HCT116 (cell line): ENCODE measurements at regions not wholly inside any gene's neighbourhood (a gene's known extent, or its start where the extent isn't known, plus 50 kb on each side); places are given as distances from the start of the nearest gene placed in this dataset.

Source experiments
- ATAC-seq: fragments of 200-7000 bp; cut with Tn5 transposase; 2 replicates; pipeline ENCODE4 v1.9.1; 2020; ENCODE audit warnings: mild to moderate bottlenecking, moderate library complexity
- BruUV-seq: library from RNA; stranded (reverse); fragments of 400-500 nt; replicated peaks from 2 replicates; lab custom pipeline; 2021; lab: Mats Ljungman, UMichigan
- CTCF ChIA-PET: fragments of 300-600 bp; sonication (Branson Sonifier 250); formaldehyde crosslinking; loops from one replicate; lab custom pipeline; 2021; ENCODE audit warnings: antibody characterized with exemption; lab: Charles Lee
- POLR2A ChIA-PET: fragments of 300-600, 350-600 bp; sonication (Branson Sonifier 250); formaldehyde crosslinking; loops from one replicate; lab custom pipeline; 2021; ENCODE audit warnings: antibody characterized with exemption; lab: Charles Lee
- RAD21 ChIA-PET, 2 experiments: fragments of 300-600 bp; sonication (Branson Sonifier 250); formaldehyde crosslinking; loops; one replicate each; lab custom pipeline; 2023; ENCODE audit warnings: low total read pairs in 2 of 2; ENCODE audit not compliant: uncharacterized antibody in 2 of 2, unreplicated experiment in 2 of 2, low non-redundant PET in 1 of 2; lab: Charles Lee
- DNase-seq: peaks from one replicate; pipeline ENCODE4 v3.0.0-alpha.2; 2010; ENCODE audit warnings: low read depth, low spot score
- H2AFZ ChIP-seq: fragments of 200-600 bp; shearing (Covaris generic), sonication (generic); 2 replicates; pipeline ENCODE4 v1.6.1; 2017; ENCODE audit warnings: low read depth, mixed run types, mixed read lengths, antibody characterized with exemption, low read length; ENCODE audit not compliant: poor library complexity, severe bottlenecking
- H3K27ac ChIP-seq: 2 replicates; pipeline ENCODE4 v1.5.1; 2012; ENCODE audit warnings: low read depth, low read length
- H3K27me3 ChIP-seq: fragments of 200-600 bp; sonication (generic); 2 replicates; pipeline ENCODE4 v1.6.1; 2016; ENCODE audit warnings: mixed run types, low read length, mixed read lengths; ENCODE audit not compliant: insufficient read depth
- H3K36me3 ChIP-seq, 2 experiments: fragments of 200-500 bp in 1 of 2; fragments of 200-600 bp in 1 of 2; sonication (Bioruptor generic) in 1 of 2; sonication (generic) in 1 of 2; 2 replicates each; pipeline versions ENCODE4 v1.5.1 to v1.6.1; 2014 to 2016; ENCODE audit warnings: low read length in 2 of 2, inconsistent platforms in 1 of 2, mixed read lengths in 1 of 2, mixed run types in 1 of 2; ENCODE audit not compliant: insufficient read depth in 2 of 2, control insufficient read depth in 1 of 2
- H3K4me1 ChIP-seq, 2 experiments: fragments of 200-600 bp in 1 of 2; sonication (generic) in 1 of 2; 2 replicates each; pipeline versions ENCODE4 v1.5.1 to v1.6.1; 2012 to 2017; ENCODE audit warnings: low read length in 2 of 2, inconsistent platforms in 1 of 2, mild to moderate bottlenecking in 1 of 2, mixed read lengths in 1 of 2, mixed run types in 1 of 2, moderate library complexity in 1 of 2; ENCODE audit not compliant: insufficient read depth in 2 of 2, control insufficient read depth in 1 of 2
- H3K4me2 ChIP-seq: fragments of 200-600 bp; sonication (generic); 2 replicates; pipeline ENCODE4 v1.6.1; 2017; ENCODE audit warnings: mixed run types, low read length, mixed read lengths
- H3K4me3 ChIP-seq, 2 experiments: fragments of 200-600 bp in 1 of 2; sonication (generic) in 1 of 2; replicated peaks in 1 of 2; 2 replicates each; pipeline ENCODE4 v1.5.1; 2011 to 2016; ENCODE audit warnings: low read length in 2 of 2, control low read depth in 1 of 2, low read depth in 1 of 2, mild to moderate bottlenecking in 1 of 2, mixed read lengths in 1 of 2, mixed run types in 1 of 2
- H3K79me2 ChIP-seq: fragments of 200-600 bp; sonication (generic); 2 replicates; pipeline ENCODE4 v1.6.1; 2017; ENCODE audit warnings: mild to moderate bottlenecking, mixed run types, low read length, moderate library complexity, mixed read lengths; ENCODE audit not compliant: insufficient read depth
- H3K9ac ChIP-seq: fragments of 200-600 bp; sonication (generic); 2 replicates; pipeline ENCODE4 v1.6.1; 2016; ENCODE audit warnings: low read length, mixed read lengths
- H3K9me2 ChIP-seq: fragments of 200-600 bp; sonication (generic), shearing (Covaris generic); 2 replicates; pipeline ENCODE4 v1.6.1; 2017; ENCODE audit warnings: mixed run types, mild to moderate bottlenecking, moderate library complexity; ENCODE audit not compliant: insufficient read depth
- H3K9me3 ChIP-seq, 2 experiments: fragments of 200-500 bp in 1 of 2; fragments of 200-600 bp in 1 of 2; sonication (Bioruptor generic) in 1 of 2; sonication (generic) in 1 of 2; 2 replicates each; pipeline ENCODE4 v1.6.1; 2014 to 2017; ENCODE audit warnings: low read length in 2 of 2, mixed read lengths in 2 of 2, inconsistent platforms in 1 of 2, low read depth in 1 of 2, mild to moderate bottlenecking in 1 of 2, mixed run types in 1 of 2, moderate library complexity in 1 of 2; ENCODE audit not compliant: control insufficient read depth in 1 of 2, insufficient read depth in 1 of 2
- H4K20me1 ChIP-seq: fragments of 200-600 bp; sonication (generic), shearing (Covaris generic); 2 replicates; pipeline ENCODE4 v1.6.1; 2017; ENCODE audit warnings: mixed run types, mild to moderate bottlenecking, moderate library complexity; ENCODE audit not compliant: insufficient read depth
- CBX3 ChIP-seq: IDR thresholded peaks from 2 replicates; pipeline ENCODE4 v1.6.1; 2012; ENCODE audit warnings: low read depth
- CEBPB ChIP-seq: IDR thresholded peaks from 2 replicates; pipeline ENCODE4 v1.6.1; 2012; ENCODE audit warnings: low read depth
- EGR1 ChIP-seq: IDR thresholded peaks from 2 replicates; pipeline ENCODE4 v1.6.1; 2012; ENCODE audit warnings: low read depth
- ELF1 ChIP-seq: IDR thresholded peaks from 2 replicates; pipeline ENCODE4 v1.6.1; 2012; ENCODE audit warnings: low read depth, borderline replicate concordance
- EZH2 ChIP-seq: fragments of 200-600 bp; sonication (generic); IDR thresholded peaks from 2 replicates; pipeline ENCODE4 v1.6.1; 2017; ENCODE audit warnings: antibody characterized with exemption, mixed run types
- EZH2phosphoT487 ChIP-seq: fragments of 200-600 bp; IDR thresholded peaks from 2 replicates; pipeline ENCODE4 v1.6.1; 2018; ENCODE audit warnings: antibody characterized with exemption, borderline replicate concordance
- FOSL1 ChIP-seq: IDR thresholded peaks from 2 replicates; pipeline ENCODE4 v1.6.1; 2012; ENCODE audit warnings: low read depth
- JUND ChIP-seq: IDR thresholded peaks from 2 replicates; pipeline ENCODE4 v1.6.1; 2012
- POLR2A ChIP-seq: IDR thresholded peaks from 2 replicates; pipeline ENCODE4 v1.7.0; 2011; ENCODE audit warnings: borderline replicate concordance; ENCODE audit not compliant: insufficient read depth, insufficient read length; ENCODE audit errors: extremely low read depth
- POLR2AphosphoS5 ChIP-seq: IDR thresholded peaks from 2 replicates; pipeline ENCODE4 v1.6.1; 2011; ENCODE audit warnings: mild to moderate bottlenecking, low read depth, low read length, moderate library complexity
- SP1 ChIP-seq: IDR thresholded peaks from 2 replicates; pipeline ENCODE4 v1.6.1; 2012; ENCODE audit warnings: low read depth
- TCF7L2 ChIP-seq: IDR thresholded peaks from 2 replicates; pipeline ENCODE4 v1.7.0; 2011; ENCODE audit warnings: borderline replicate concordance, inconsistent platforms; ENCODE audit not compliant: insufficient read depth, insufficient read length; ENCODE audit errors: extremely low read depth
- YY1 ChIP-seq: IDR thresholded peaks from 2 replicates; pipeline ENCODE4 v1.6.1; 2011; ENCODE audit warnings: low read length, low read depth, moderate library complexity, mild to moderate bottlenecking; ENCODE audit not compliant: insufficient replicate concordance; ENCODE audit errors: extremely low read depth
- ZFX ChIP-seq: fragments of 450-650 bp; IDR thresholded peaks from 2 replicates; pipeline ENCODE4 v1.6.1; 2017
- ZNF274 ChIP-seq: fragments of 200-500 bp; sonication (Bioruptor generic); IDR thresholded peaks from 2 replicates; pipeline ENCODE4 v1.6.1; 2014; ENCODE audit warnings: mild to moderate bottlenecking, low read depth, low read length, inconsistent platforms
- intact Hi-C: fragments of 100-400 bp; cut with micrococcal nuclease; formaldehyde crosslinking; loops from 2 replicates; pipeline ENCODE4 v1.10.0; 2022
- TF ChIP-seq, protein P1 (sequence below), 3 experiments: fragments of 200-600 bp in 1 of 3; sonication (generic) in 1 of 3; IDR thresholded peaks in 2 of 3; conservative IDR thresholded peaks in 1 of 3; 2 replicates each; pipeline ENCODE4 v1.5.1; 2012 to 2017; ENCODE audit warnings: low read depth in 2 of 3, low read length in 2 of 3, antibody characterized with exemption in 1 of 3, borderline replicate concordance in 1 of 3, control low read depth in 1 of 3, mild to moderate bottlenecking in 1 of 3, mixed read lengths in 1 of 3, mixed run types in 1 of 3, moderate library complexity in 1 of 3; ENCODE audit not compliant: insufficient read depth in 1 of 3
- TF ChIP-seq, protein P2 (sequence below): IDR thresholded peaks from 2 replicates; pipeline ENCODE4 v1.6.1; 2012
- TF ChIP-seq, protein P3 (sequence below): IDR thresholded peaks from 2 replicates; pipeline ENCODE4 v1.6.1; 2012
- TF ChIP-seq, protein P4 (sequence below): IDR thresholded peaks from 2 replicates; pipeline ENCODE4 v1.6.1; 2011; ENCODE audit warnings: mild to moderate bottlenecking, low read length, moderate library complexity; ENCODE audit not compliant: insufficient replicate concordance; ENCODE audit errors: extremely low read depth

DNA sequence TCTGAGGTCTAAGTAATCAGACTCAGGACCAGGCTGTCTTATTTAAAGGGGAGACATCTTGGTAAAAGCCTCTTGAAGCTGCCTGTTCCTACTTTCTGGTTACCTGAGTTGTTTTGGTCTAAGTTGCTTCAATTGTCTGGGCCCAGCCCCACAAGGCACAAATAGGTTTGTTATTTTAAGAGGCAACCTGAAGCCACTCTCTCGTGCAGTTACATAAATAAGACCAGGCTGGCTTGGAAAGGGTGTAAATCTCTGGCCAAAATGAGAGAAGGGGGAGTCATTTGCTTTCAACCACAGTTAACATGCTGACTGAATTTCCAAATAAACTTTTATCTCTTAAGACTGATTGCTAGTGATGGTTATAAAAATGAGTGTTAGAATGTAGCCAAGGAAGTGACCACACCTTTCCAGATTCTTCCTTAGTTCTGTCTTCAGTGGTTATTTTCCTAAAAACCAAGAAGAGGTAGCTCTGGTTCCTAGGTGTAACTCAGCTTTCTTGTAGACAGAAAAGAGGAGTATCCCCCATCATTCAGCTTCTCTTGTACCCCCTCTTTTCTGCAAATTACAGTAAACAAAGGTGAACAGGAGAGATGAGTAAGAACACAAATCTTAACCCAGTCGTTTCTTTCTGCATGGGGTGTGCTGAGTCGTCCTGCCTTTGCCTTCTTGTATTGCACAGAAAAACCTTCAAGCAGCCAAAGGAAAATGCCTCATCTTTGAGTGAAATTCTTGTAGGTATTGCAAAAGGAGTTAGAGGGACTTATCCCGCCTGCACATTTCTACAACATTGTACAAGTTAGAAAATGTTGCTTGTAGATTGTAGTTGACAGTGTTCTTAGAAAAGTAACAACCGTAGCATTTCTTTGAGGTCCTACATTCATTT lies 161.5 kb upstream of the NT5C1B start:
- no TSS peak for BruUV-seq

More for the DNA sequence above, 161.5 kb upstream of the NT5C1B start:
- RAD21 ChIA-PET = no interaction called here
- no peaks in the 10 kb centered on the region for H3K9me2 ChIP-seq
- H3K27me3 ChIP-seq = peaks cover 5% of the 10 kb centered on the region; the same call in 1 of the 2 replicates
- intact Hi-C loops = loop anchor here (1.0 to 5.0 kb wide), 5 partner anchors 21 to 1112 kb away; no protein-coding TSS in a partner anchor
- H3K27ac ChIP-seq = no peak overlapping the region
- no peaks in the 10 kb centered on the region for H3K9me3 ChIP-seq
- TF ChIP-seq EGR1 = no peak
- no peak for TF ChIP-seq EZH2
- TF ChIP-seq CEBPB = no peak
- TF ChIP-seq TCF7L2 = no peak
- no peak for TF ChIP-seq EZH2phosphoT487
- no peak for TF ChIP-seq ZNF274
- TF ChIP-seq, protein P1, sequence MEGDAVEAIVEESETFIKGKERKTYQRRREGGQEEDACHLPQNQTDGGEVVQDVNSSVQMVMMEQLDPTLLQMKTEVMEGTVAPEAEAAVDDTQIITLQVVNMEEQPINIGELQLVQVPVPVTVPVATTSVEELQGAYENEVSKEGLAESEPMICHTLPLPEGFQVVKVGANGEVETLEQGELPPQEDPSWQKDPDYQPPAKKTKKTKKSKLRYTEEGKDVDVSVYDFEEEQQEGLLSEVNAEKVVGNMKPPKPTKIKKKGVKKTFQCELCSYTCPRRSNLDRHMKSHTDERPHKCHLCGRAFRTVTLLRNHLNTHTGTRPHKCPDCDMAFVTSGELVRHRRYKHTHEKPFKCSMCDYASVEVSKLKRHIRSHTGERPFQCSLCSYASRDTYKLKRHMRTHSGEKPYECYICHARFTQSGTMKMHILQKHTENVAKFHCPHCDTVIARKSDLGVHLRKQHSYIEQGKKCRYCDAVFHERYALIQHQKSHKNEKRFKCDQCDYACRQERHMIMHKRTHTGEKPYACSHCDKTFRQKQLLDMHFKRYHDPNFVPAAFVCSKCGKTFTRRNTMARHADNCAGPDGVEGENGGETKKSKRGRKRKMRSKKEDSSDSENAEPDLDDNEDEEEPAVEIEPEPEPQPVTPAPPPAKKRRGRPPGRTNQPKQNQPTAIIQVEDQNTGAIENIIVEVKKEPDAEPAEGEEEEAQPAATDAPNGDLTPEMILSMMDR (IDR thresholded peaks at IDR 0.05 in 2 of 3, conservative IDR thresholded peaks at IDR 0.05 in 1 of 3; ENCODE audit: borderline replicate concordance in 1 of 3, insufficient read depth in 1 of 3, low read depth in 2 of 3, low read length in 2 of 3) = no peak
- TF ChIP-seq ZFX = no peak
- no peak for TF ChIP-seq FOSL1
- TF ChIP-seq, protein P2, sequence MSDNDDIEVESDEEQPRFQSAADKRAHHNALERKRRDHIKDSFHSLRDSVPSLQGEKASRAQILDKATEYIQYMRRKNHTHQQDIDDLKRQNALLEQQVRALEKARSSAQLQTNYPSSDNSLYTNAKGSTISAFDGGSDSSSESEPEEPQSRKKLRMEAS = no peak
- TF ChIP-seq POLR2A = no peak
- TF ChIP-seq JUND = no peak
- TF ChIP-seq, protein P3, sequence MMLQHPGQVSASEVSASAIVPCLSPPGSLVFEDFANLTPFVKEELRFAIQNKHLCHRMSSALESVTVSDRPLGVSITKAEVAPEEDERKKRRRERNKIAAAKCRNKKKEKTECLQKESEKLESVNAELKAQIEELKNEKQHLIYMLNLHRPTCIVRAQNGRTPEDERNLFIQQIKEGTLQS = no peak
- no peak for TF ChIP-seq CBX3
- TF ChIP-seq ELF1 = no peak
- TF ChIP-seq, protein P4, sequence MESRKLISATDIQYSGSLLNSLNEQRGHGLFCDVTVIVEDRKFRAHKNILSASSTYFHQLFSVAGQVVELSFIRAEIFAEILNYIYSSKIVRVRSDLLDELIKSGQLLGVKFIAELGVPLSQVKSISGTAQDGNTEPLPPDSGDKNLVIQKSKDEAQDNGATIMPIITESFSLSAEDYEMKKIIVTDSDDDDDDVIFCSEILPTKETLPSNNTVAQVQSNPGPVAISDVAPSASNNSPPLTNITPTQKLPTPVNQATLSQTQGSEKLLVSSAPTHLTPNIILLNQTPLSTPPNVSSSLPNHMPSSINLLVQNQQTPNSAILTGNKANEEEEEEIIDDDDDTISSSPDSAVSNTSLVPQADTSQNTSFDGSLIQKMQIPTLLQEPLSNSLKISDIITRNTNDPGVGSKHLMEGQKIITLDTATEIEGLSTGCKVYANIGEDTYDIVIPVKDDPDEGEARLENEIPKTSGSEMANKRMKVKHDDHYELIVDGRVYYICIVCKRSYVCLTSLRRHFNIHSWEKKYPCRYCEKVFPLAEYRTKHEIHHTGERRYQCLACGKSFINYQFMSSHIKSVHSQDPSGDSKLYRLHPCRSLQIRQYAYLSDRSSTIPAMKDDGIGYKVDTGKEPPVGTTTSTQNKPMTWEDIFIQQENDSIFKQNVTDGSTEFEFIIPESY = no peak
- no peak for TF ChIP-seq YY1
- no peak for TF ChIP-seq SP1
- TF ChIP-seq POLR2AphosphoS5 = no peak
- DNase-seq = no peak
- no peak overlapping the region for H3K4me3 ChIP-seq
- CTCF ChIA-PET = interaction anchor here (1.0 to 1.4 kb wide), 3 partner anchors 563 to 613 kb away, joined by 3 to 4 read pairs (median 4); partner anchors contain the start of gene OSR1
- H3K4me1 ChIP-seq = no peaks in the 10 kb centered on the region
- POLR2A ChIA-PET = no interaction called here
- no peak overlapping the region for H3K4me2 ChIP-seq
- ATAC-seq = no peak
- H4K20me1 ChIP-seq = no peaks in the 10 kb centered on the region
- no peak overlapping the region for H2AFZ ChIP-seq
- H3K79me2 ChIP-seq = no peaks in the 10 kb centered on the region
- no peaks in the 10 kb centered on the region for H3K36me3 ChIP-seq
- H3K9ac ChIP-seq = no peak overlapping the region
